Stimulated activated CD4-positive, alpha-beta T cell treated with anti-CD3 and anti-CD28 coated beads, Interleukin-4, amount 100 ng/mL, for 4 hours (primary cell): ENCODE measurements at regions not wholly inside any gene's neighbourhood (a gene's known extent, or its start where the extent isn't known, plus 50 kb on each side); places are given as distances from the start of the nearest gene placed in this dataset.

Experiments used
- DNase-seq, 2 experiments: peaks; one replicate each; pipeline ENCODE4 v3.0.0-alpha.2; 2020

- DNase-seq, result no peak
Measured at GRCh38 chr11:79890272-79890671, 449.4 kb upstream of the TENM4 start.

DNA sequence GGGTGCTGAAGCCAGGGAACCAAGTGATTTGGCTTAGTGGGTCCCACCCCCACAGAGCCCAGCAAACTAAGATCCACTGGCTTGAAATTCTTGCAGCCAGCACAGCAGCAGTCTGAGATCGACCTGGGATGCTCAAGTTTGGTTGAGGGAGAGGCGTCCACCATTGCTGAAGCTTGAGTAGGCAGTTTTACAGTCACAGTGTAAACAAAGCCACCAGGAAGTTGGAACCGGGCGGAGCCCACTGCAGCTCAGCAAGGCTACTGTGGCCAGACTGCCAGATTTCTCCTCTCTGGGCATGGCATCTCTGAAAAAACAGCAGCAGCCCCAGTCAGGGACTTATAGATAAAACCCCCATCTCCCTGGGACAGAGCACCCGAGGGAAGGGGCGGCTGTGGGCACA, 424.1 kb upstream of the TENM4 start:
- no peak for DNase-seq

GRCh38 chr11:79860336-79860735, 419.5 kb upstream of the TENM4 start:
- no peak for DNase-seq

DNA sequence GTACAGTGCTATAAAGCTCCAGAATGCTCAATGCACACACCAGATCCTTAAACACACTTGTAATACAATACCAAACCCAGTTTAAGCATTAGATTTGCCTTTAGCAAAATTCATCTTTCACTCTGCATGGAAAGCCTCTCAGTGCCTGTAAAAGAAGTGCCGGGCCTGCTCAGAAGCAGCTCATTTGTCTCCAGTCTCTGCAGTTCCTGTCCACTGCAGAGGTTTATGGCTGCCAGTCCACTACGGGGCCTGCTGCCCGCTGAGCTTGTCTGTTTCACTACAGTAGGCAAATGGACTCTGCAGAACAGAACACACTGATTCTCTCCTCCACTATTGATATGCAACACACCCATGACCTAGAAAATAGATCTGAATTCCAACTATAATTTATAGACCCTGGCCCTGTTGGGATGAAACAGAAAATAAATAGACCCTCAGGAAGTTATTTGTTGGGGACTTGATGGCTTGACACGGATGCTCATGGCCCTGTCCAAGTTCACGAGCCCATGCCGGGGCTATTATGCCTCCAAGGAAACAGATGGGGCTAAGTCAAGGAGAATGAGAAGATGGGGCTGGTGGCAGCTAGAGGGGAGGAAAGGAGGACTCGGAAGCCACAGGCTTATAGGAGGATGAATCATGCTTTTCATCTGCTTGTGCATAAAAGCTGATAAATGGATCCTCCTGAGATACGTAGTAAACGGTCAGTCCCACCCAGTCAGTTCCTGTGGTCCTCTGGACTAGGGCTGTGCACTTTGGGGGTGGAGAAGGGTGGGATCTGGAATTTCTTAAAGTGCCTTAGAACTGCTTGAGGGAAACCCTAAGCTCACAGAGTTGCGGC, 416.8 kb upstream of the TENM4 start:
- DNase-seq, result no peak

DNA sequence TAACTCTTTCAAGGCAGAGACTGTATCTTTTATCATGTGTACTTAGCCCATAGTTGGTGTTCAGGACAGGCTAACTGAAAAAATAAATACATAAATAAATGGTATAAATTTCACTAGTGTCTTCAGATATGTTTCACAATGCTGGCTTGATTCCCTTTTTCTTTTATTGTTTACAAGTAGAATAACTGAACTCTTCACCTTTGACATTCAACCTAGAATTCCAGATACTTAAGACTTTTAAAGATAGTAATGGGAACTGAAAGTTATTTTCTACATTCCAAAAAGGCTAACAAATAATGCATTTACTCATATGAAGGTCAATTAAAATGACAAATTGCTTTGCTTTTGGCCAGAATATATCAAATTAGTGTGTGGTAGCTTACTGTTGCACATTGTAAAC, 411.3 kb upstream of the TENM4 start:
- DNase-seq, result no peak

GRCh38 chr11:79845002-79845709, 404.3 kb upstream of the TENM4 start:
- DNase-seq, result no peak

DNA sequence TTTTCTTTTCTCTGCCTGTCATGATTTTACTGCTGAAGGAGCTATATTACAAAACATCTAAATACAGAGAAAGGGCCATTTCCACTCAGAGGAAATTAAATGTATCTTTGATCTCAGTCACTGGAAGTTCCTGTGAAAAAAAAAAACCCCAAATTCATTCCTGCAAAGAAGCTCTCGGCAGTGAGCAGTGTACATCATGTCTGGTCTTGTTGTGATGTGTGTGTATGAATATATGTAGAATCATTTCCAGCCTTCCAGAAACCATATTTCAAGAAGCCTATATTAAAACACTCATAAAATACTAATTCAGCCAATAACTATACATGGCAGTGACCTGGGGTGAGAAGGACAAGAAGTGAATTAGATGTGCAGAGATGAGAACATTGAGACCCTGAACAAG, 393.2 kb upstream of the TENM4 start:
- no peak for DNase-seq

GRCh38 chr11:79830446-79830845, 389.6 kb upstream of the TENM4 start:
- DNase-seq, result no peak

GRCh38 chr11:79829891-79830290, 389.1 kb upstream of the TENM4 start:
- DNase-seq, result no peak

DNA sequence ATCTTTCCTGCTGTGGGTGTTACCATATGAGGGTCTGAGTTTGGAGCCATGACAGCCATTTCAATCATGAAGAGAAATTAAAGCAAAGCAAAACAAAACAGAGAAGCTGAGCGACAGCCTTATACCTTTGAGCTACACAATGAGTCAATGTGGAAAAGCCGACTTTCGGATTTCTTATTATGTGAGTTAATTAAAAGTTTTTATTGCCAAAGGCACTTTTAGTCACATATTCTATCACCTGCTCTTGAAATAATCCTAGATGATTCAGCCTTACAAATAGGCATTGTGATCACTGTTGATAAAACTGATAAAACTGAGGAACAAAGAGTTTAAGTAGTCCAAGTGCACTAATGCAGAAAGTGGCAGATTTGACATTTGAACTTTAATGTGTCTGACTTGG, 381.9 kb upstream of the TENM4 start:
- DNase-seq, result no peak

DNA sequence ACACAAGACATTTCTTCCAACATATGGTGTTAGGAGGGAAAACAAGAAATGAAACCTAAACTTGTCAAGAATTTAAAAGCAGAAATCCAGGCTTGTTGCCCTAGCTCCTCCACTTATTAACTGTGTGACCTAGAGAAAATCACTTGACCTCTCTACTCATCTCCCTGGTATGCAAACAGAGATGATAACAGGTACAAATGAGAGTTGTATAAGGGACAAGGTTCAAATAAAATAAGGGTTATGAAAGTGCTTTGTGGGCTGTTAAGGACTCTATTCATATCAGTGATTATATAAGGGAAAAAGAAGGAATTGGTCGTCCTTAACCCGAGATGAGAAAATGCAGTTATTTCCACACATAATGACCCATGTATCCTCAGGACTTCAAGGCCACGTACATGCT, 372.7 kb upstream of the TENM4 start:
- no peak for DNase-seq

DNA sequence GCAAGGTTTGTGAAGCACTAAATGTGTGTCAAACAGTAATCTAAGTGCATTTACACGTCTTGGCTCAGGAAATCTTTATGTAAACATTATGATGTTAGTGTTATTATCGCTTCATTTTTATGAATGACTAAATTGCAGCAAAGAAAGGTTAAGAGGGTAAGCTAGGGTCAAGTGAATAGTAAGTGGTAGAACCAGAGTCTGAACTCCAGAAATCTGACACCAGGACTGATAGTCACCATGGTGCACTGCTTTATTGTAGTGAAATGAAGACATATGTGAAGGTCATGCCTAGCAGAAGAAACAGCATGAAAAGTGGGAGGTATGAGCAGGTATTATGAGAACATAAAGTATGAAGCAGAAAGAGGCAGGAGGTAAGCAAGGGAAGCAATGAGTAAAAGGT, 368.7 kb upstream of the TENM4 start:
- DNase-seq, result no peak

- no peak for DNase-seq
Measured at GRCh38 chr11:79807506-79807905, 366.7 kb upstream of the TENM4 start.

GRCh38 chr11:79796704-79797103, 355.9 kb upstream of the TENM4 start:
- no peak for DNase-seq

- no peak for DNase-seq
Measured at GRCh38 chr11:79794484-79795393, 353.9 kb upstream of the TENM4 start.

DNA sequence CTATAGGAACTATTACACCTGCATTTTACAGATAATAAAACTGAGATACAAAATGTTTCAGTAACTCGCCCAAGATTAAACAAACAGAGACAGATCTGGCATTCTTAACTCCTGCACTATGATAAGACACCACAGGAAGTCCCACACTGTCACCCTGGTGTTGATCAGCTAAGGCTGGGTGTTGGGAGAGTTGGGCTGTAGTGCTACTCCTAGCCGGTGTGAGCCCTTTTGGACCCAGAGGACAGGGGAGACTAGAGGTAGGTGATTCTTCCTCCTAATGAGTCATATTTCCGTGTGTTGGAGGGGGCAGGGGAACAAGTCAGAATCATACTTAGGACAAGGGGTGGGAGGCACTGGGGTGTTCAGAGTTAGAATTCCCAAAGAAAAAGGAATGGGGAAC, 353.2 kb upstream of the TENM4 start:
- DNase-seq, result no peak

DNA sequence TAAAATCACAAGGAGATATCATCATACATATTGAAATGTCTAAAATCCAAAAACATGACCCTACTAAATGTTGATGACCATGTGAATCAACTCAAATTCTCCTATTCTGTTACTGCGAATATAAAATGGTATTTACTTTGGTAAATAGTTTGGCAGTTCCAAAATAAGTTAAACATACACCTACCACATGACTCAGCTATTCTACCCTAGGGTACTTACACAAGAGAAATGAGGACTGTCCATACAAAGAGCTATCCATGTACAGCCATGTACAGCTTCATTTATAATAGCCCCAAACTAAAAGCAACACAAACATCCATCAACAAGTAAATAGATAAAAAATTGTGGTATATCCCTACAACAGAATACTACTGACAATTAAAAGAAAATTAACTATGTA, 346.1 kb upstream of the TENM4 start:
- no peak for DNase-seq

GRCh38 chr11:79783833-79784232, 343.0 kb upstream of the TENM4 start:
- DNase-seq, result no peak

GRCh38 chr11:79768343-79768742, 327.5 kb upstream of the TENM4 start:
- DNase-seq, result no peak

GRCh38 chr11:79762279-79762921, 321.6 kb upstream of the TENM4 start:
- no peak for DNase-seq

GRCh38 chr11:79758325-79758724, 317.5 kb upstream of the TENM4 start:
- DNase-seq, result no peak

GRCh38 chr11:79747406-79747805, 306.6 kb upstream of the TENM4 start:
- DNase-seq, result no peak

DNA sequence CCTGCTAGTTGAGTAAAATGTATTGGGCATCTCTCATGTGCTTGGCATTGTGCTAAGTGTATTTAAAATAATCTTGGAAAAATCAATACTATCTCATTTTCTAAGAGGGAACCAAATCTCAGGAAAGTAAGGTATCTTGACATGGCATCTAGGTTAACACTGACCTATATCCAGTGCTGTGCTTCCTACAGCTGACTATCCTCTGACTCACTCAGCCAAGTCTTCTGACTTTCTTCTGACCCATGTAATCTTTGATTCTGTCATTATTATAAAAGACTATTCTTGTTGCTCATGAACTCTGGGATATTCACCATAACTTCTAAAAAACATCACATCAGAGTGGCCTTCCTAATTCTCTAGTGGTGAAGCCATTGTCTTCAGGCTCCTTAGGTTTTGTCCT, 304.1 kb upstream of the TENM4 start:
- DNase-seq, result no peak
